Fibroblast of peridontal ligament (primary cell): ENCODE measurements at regions not wholly inside any gene's neighbourhood (a gene's known extent, or its start where the extent isn't known, plus 50 kb on each side); places are given as distances from the start of the nearest gene placed in this dataset.

Experiments
- DNase-seq: peaks from one replicate; pipeline ENCODE4 v3.0.0-alpha.2; 2010; ENCODE audit errors: extremely low read depth

DNA sequence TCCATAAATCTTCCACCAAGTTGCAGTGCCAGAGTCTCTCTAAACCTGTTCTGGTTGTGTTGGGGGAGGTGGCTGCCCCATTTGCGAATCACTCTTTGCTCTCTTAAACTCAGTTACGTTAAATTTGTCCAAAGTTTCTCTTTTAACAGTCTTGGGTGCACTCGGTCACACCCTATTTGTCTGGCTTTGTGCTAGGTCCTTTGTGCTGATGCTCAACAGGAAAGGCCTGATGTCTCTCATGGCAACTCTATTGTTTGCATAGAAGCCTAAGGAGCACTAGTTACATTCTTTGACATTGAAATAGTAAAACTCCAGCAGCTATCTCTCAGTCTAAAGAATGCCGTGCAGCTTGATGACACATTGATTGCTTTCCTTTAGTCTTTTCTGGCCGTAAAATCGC is 105.1 kb downstream of the TRMT11 start:
- DNase-seq = no peak

DNA sequence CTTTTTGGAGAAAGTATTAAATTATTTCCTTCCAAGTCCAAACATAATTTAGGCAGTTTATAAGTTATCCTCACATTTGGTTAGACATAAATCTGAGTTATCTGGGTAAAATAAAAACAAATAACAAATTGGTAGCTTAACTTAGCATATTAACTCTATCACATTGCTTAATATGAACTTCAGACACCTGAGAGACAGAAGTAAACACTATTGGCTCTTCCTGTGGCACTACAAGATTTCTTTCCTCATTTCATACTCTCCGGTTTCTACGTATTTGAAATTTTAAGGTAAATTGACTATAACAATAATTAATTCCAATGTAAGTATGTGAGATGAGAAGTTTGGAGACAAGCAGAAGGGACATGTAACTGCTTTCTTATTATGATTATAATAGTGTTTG is 106.8 kb downstream of the TRMT11 start:
- DNase-seq = no peak

DNA sequence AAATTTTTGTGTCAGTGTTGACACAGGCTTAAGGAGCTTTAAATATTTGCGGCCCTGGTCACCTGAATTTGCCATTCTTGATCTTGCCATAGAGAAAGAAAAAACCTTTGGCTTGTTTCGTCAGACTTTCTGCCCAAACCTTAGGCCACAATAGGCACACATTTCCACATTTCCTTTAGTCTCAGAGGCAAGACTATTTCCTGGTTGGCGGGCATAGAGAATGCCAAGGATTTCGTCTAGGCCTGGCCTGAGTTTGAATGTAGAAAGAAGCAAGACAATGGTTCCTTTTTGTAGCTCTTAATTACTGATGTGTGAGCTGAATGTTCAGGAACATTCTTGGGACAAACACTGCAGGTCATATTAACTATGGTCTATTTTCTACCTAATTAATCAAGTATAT is 108.1 kb downstream of the TRMT11 start:
- no peak for DNase-seq

DNA sequence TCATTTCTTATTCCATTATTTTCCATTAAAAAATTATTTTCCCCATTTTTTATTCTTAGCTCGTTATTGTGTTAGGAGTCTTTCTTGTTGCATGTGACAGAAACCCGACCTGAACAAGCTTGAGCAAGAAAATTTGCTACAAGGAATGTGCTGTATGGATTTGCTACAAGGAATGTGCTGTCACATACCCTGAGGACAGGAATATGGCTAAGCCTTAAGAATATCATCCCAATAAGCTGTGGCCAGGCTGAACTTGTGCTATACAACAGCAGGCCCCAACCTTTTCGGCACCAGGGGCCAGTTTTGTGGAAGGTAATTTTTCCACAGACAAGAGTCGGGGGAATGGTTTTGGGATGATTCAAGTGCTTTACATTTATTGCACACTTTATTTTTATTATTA is 114.0 kb downstream of the TRMT11 start:
- DNase-seq = no peak

DNA sequence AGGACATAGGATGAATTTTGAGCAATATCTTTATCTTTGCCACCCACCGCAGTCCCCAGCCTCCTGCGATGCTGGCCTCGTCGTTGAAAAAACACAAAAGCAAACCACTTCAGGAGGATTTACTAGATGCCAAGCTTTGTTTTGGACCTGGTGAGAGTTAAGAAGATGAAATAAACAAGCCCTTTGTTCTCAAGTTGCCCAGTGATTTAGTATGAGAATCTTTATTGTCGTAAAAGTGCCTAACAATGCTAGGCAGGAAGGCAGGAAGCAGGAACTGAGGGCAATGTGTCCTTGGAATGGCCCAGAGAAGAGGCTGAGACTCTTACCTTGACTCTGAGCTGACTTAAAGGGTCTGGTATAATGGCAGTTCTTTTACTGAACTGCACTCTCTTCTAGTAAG is 116.0 kb downstream of the TRMT11 start:
- DNase-seq = no peak

DNA sequence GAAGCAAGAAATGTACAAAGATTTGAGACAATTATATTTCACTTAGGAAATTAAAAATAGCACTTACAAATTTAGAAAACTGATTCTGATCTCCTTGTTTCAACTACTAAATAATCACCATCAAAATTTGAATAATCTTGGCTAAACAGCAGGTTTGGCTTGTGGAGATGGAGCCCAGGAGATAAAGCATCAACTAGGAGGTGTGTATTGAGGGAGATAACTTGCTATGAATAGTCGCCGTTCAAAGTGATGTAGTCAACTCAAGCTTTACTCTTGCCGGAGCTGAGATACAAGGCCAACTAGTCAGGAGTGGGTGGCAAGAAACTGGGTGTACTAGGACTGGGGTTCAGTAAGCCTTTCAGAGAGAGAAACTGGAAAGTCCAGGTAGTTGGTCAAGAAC is 117.7 kb downstream of the TRMT11 start:
- DNase-seq = no peak

DNA sequence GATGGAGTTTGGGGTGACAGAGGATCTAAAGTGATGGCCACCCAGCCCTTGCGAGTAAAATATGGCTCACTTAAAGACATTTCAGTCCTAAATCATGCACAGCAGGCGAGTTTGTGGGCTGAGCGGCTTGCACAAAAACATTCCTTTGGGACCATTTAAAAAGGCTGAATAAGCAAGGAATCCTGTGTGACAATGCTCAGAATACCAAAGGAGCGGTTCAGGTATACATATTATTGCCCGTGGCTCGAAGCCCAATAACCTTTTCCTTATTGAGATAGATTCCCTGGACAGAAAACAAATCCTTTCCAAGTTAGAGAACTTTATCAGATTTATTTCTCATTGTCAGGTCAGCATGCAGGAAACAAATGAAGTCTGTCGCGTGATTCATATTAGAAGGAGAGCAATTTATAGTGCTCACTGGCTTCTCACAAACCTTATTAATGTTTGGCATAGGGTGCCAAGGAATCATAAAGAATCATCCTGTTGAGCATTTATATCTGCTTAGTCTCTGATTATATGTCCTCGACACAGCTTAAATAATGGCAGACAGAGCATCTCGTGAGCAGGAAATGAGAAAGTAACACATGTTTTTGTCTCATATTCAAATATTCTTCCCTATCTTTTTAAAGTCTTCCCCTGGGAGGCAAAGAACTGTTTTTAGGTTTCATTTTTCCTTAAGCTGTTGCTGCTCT is 121.3 kb downstream of the TRMT11 start:
- peak; percentile 42 for DNase-seq

DNA sequence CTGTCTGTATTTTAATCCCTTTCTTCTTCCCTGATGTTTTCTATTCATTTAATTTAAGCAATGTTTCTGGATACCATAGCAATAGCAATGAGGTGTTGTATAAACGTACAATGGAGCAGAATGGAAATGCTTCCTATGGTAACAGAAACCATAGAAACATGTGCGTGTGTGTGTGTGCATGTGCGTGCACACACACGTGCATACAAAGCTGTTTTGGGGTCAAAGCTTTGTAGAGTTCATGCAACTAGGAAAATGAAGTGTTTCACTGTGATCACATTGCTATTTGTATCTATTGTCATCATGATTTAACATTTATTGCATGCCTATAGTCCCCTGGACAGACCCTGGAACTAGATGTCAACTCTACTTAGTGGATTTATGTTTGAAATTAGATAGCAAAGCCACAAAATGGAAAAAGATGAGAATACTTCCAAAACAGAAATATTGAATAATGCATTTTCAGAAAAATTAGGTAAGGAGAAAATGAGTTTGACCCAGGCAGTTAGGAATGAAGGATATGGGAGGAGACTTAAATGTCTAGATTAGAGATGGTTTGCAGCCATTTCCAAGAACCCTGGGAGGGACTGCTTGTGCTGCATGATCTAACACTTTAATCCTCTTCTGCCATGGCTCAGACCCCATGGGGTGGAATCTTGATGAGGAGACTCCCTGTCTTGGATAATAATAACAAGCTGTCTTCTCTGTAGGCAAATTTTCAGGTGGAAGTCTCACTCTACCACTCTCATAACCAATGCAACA is 124.4 kb downstream of the TRMT11 start:
- DNase-seq = no peak

DNA sequence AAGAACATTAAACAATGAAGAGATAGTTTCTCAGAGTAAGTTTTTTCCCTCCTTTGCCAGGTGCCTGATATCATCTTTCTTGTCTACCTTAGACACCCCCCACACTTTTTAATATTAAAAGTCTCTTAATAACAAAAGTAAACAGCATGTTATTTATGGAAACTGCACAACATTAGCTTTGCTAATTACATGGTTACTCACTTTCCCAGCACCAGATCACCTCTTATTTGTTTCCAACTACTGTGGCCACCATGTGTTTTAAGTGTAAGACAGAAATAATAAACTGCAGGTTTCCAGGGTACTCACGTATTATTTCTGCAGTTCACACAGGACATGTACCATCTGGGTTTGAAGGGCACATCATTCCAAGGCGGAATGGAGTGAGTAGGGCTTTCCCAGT is 125.0 kb downstream of the TRMT11 start:
- DNase-seq = no peak

DNA sequence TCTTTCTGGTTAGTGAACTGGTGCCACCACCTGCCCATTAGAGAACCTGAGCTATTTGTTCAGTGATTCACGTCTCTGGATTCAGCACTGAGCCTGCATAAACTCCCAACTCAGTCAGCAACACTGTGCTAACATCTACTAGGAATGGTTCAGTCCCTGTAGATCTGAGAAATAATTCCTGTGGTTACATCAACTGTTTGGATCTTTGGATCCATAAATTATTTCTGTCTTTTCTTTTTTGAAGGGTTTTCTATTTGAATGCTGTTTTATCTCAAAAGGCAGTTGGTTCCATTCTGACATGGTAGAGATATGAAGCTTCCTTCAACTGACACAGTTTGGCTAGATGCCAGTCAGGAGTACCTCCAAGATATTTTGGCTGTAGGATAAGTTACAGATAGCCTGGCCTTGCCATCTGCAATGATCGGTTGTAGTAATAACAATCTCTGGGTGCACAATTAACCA is 125.9 kb downstream of the TRMT11 start:
- DNase-seq = peak; percentile 63

DNA sequence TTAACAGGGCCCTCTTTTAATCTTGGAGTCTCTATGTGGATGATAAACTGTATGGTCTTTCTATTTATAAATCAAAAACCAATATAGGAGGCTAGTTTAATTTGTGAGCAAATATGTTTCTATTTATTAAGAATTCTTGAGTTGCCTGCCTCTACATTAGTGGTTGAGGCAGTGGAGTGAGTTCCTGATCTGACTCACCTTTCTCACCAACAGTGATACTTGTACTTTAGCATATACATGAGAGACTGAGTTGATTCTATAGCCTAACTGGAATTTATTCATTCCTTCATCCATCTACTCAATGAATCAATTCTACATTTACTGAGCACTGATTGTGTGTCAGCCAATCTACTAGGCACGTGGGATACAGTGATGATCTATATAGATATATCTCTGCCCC is 126.9 kb downstream of the TRMT11 start:
- no peak for DNase-seq

DNA sequence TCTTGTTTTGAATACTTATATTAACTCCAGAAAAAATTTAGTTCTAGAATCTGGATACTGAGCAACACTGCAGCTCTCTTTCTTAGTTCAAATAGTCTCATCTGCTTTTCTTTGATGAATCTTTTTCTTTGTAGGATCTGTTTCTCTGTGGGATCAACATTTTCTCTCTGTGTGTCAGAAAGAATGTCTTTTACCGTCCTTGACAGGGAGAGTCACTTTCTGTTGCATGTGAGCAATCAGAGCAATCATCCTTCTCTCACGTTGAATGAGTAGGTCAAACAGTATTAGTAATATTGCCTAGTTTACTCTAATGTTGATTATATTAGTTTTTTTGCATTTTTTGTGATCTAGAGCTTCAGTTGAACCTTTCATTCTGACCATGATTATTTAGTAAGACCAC is 130.9 kb downstream of the TRMT11 start:
- DNase-seq = no peak

DNA sequence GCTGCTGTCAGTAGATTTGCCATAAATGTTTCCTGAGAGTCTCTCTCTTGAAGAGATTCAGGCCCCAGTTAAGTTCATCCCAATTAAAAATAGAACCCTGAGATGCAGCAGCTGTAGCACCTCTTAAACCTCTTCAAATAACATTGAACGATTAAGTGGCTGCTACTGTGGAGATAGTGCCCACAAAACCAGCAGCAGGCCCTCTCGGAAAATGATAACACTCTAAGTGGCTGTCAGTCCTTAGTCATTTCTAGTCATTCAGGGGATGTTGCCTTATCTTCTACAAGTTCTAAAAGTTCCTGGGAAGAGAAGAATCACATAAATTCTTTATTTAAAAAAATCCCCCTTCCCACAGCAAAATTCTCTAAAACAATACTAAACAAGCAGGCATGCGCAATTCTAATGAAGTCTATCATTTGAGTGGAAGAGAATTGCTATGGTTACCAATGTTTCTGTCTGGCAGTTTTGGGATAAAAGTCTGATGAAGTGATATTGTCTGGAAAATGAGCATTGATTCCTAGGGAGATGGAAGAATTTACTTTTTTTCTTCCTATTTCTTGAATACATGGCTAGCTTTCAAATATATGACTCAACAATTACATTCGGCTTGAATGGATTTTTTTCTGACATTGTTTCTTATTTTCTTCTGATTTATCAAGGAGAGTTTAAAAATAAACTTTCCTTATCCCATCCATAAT is 131.9 kb downstream of the TRMT11 start:
- DNase-seq = peak; percentile 36

DNA sequence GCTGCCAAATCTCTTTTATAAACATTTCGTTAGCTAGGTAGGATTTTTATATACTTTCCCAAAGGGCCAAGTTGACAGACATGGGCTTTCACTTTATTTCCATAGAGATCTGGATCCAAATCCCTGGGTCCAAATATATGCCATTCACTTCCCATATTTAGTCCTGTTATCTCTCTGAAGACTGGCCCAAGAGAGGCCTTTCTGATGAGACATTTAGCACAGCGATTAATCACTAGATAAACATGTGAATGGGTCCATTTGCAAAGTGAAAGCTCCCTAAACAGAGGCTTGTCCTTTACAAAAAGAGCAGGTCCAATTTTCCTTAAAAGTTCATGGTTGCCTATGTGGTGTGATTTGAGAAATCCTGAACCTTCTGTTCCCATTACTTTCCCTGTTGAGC is 132.6 kb downstream of the TRMT11 start:
- no peak for DNase-seq

DNA sequence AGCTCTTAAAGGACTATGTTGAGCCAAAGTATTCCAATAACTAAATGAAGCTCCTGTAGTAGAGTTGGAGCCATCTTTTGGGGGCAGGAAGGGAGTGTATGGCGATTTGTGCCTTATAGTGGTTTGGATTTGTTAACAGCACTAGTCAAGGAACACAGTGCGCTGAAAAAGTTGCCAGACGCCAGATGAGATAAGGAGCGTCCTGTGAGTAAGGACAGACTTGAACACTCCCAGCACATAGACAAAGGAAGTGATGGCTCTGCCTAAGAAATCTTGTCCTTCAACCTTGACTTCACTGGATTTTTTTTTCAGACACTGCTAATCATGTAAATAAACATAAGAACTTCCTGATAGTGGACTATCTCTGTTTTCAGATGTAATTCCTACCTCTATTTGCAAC is 136.9 kb downstream of the TRMT11 start:
- DNase-seq = no peak

DNA sequence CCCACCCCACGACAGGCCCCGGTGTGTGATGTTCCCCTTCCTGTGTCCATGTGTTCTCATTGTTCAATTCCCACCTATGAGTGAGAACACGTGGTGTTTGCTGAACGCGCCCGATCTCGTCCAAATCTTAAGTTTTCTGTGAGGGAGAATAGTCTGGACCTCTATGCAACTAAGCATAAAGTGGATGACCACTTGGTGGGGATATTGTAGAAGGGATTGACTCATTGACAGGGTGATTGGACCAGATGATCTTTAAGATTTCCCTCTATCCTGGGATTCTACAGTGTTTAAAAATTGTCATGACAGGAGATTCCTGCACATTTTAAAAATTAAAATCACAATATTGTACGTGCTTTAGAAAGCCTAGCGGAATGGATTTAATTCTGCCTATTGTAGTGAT is 141.3 kb downstream of the TRMT11 start:
- DNase-seq = peak; percentile 55

DNA sequence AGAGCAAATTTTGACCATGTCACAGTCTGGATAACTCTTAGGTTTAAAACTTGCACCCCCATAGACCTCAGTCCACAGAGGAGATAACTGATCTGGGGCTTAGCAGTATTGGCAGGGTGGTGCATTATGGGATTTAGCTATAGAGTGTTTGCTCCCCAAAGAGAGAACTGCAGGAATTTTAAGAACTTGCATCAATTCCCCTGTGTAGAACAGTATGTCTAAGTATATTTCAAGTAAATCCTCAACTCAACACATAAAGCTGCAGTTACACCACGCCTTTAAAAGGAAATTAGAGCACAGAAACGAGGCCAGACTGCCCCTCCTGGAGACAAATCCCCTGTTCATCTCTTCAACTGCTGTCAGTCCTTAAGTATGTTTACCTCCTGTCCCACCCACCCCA is 144.9 kb downstream of the TRMT11 start:
- no peak for DNase-seq

DNA sequence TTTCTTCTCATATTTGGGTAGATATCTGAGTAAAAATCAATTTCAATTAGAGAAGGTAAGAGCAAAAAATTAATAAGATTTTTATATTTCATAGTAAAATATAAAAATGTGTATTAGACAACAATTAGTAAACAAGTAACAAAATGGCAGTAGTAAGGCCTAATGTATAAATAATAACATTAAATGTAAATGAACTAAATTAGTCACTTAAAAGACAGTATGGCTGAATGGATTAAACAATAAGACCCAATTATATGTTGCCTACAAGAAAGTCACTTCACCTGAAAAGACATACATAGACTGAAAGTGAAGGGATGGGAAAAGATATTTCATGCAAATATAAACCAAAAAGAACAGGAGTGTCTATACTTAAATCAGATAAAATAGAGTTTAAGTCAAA is 147.6 kb downstream of the TRMT11 start:
- DNase-seq = no peak

DNA sequence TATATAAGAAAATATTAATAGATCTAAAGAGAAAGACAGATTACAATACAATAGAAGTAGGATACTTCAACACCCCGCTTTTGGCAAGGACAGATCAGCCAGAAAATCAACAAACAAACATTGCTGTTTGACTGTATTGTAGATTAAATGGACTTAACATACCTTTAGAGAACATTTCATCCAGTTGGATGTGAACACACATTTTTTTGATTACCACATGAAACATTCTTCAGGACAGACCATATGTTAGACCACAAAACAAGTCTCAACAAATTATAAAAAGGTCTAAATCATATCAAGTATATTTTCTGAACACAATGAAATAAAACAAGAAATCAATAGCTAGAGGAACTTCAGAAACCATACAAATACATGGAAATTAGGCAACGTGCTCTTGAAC is 148.2 kb downstream of the TRMT11 start:
- DNase-seq = peak; percentile 17

DNA sequence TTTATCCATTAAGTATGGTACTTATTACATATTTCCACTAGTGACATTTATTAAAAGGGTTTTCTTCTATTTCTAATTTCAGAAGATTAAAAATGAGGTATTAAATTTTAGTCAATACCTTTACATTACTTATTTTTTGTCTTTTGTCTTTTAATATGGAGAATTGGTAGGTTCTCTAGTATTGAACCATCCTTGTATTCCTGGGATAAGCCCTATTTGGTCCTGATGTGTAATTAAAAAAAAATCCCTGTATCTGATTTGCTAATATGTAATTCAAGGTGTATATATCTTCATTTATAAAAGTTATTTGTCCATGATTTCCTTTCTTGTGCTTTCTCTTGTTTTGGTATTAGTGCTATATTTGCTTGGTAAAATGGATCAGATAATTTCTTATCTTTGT is 153.7 kb downstream of the TRMT11 start:
- DNase-seq = no peak

DNA sequence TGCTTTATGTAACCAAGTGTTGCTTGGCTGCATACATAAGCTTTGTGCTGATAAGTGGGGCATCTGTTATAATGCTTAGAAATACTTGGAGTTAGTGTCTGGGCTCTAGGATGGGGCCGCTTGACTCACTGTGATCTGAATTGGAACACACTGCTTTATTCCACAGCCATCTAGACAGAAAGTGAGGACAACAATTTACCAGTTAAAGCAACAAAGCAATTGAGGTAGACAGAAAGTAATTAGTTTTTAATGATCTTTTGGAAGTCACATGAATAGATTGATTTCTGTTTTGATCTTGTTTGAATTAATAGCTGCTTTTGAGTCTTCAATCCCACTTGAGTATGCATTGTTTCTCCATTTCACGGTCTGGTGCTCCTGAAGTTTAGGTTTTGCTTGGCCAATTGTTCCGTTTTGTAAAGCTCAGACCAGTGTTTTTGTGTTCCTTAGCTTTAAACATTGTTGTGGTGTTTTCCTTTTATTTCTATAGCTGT is 157.5 kb downstream of the TRMT11 start:
- DNase-seq = no peak

DNA sequence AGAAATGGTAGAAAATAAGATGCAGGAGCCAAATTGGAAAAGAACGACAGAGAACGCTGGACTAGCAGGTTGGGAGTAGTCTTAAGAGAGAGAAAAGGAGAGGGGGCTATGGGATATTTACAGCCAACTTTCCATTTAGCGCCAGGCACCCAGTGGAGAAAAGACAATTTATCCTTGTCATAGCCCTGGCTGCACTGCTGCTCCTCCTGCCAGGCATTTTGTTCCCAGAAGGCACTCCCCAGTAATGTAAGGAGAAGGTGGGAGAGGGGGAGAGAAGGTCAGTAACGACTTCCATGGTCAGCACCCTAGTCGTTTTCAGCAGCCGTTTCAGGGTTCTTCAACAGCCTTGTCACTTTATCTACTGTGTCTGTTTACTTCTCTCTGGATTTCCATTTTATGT is 159.0 kb downstream of the TRMT11 start:
- DNase-seq = no peak

DNA sequence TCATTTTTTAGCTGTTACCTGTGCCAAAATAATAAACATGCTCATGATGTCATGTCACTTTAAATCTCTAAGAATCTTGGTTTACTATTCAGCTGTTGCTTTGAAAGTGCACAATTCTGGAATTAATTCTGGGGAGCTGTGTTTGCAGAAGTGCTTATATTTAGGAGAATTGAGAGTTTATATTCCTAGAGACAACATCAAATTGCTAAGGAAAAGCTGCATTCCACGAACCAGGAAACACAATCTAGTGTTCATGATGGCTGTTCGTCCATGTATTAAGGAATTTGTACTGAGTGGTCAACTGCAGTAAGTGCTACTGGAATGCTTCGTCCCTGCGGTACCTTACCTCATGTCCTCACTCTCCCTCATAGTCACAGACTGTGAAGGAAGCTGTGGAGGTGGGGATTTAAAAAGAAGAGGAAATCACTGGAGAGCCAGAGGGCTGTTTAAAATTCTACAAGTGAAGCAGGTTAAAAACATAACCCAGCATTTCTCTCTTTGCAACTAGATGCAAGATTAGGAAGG is 161.0 kb downstream of the TRMT11 start:
- DNase-seq = no peak
